Endodermal cell (in vitro differentiated cells): ENCODE measurements at regions not wholly inside any gene's neighbourhood (a gene's known extent, or its start where the extent isn't known, plus 50 kb on each side); places are given as distances from the start of the nearest gene placed in this dataset.

Source experiments
- DNase-seq: peaks from one replicate; pipeline ENCODE4 v3.0.0-alpha.2; 2017
- H3K27ac ChIP-seq: 2 replicates; pipeline ENCODE4 v1.5.1; 2013; ENCODE audit warnings: mild to moderate bottlenecking, low read depth, low read length, moderate library complexity
- H3K27me3 ChIP-seq: 2 replicates; pipeline ENCODE4 v1.6.1; 2013; ENCODE audit warnings: mild to moderate bottlenecking, low read length, moderate library complexity; ENCODE audit not compliant: insufficient read depth, control insufficient read depth, poor library complexity, severe bottlenecking
- H3K36me3 ChIP-seq: 2 replicates; pipeline ENCODE4 v1.7.0; 2013; ENCODE audit warnings: mild to moderate bottlenecking, low read length, moderate library complexity; ENCODE audit not compliant: control insufficient read depth, insufficient read depth
- H3K4me1 ChIP-seq: one replicate; pipeline ENCODE4 v1.7.0; 2013; ENCODE audit warnings: low read length; ENCODE audit not compliant: control insufficient read depth, insufficient read depth
- H3K4me3 ChIP-seq: 2 replicates; pipeline ENCODE4 v1.5.1; 2013; ENCODE audit warnings: mild to moderate bottlenecking, low read length, moderate library complexity
- H3K9ac ChIP-seq: 2 replicates; pipeline ENCODE4 v1.6.1; 2013; ENCODE audit warnings: mild to moderate bottlenecking, low read length, moderate library complexity; ENCODE audit not compliant: poor library complexity, severe bottlenecking; ENCODE audit errors: extremely low read depth
- H3K9me3 ChIP-seq: 2 replicates; pipeline ENCODE4 v1.6.1; 2013; ENCODE audit warnings: mild to moderate bottlenecking, low read length, moderate library complexity; ENCODE audit not compliant: control insufficient read depth
- H3K27ac Mint-ChIP-seq: 2 replicates; pipeline ENCODE4 v1.8.0; 2020; ENCODE audit warnings: mixed read lengths
- H3K27me3 Mint-ChIP-seq: 2 replicates; pipeline ENCODE4 v1.8.0; 2021; ENCODE audit warnings: mild to moderate bottlenecking, mixed read lengths; ENCODE audit not compliant: insufficient read depth
- H3K36me3 Mint-ChIP-seq: 2 replicates; pipeline ENCODE4 v1.8.0; 2020; ENCODE audit warnings: low read depth, mixed read lengths
- H3K4me1 Mint-ChIP-seq: 2 replicates; pipeline ENCODE4 v1.8.0; 2020; ENCODE audit warnings: mixed read lengths
- H3K4me3 Mint-ChIP-seq: 2 replicates; pipeline ENCODE4 v1.8.0; 2020; ENCODE audit warnings: mild to moderate bottlenecking, moderate library complexity, mixed read lengths
- H3K9me3 Mint-ChIP-seq: 2 replicates; pipeline ENCODE4 v1.8.0; 2020; ENCODE audit warnings: mild to moderate bottlenecking, mixed read lengths
- WGBS, 2 experiments: methylation state at CpG; one replicate each; pipeline versions ENCODE4 v1.1.5 to v1.1.7; 2013; ENCODE audit warnings: missing lambda C conversion rate in 2 of 2, mixed read lengths in 1 of 2; ENCODE audit not compliant: insufficient coverage in 1 of 2, insufficient read length in 1 of 2; 5-methylcytosine and 5-hydroxymethylcytosine counted together
- TF ChIP-seq, protein P1 (sequence below): fragments of 200-600 bp; sonication (generic); conservative IDR thresholded peaks from 2 replicates; pipeline ENCODE4 v1.5.0; 2021; ENCODE audit warnings: antibody characterized with exemption, mild to moderate bottlenecking

DNA sequence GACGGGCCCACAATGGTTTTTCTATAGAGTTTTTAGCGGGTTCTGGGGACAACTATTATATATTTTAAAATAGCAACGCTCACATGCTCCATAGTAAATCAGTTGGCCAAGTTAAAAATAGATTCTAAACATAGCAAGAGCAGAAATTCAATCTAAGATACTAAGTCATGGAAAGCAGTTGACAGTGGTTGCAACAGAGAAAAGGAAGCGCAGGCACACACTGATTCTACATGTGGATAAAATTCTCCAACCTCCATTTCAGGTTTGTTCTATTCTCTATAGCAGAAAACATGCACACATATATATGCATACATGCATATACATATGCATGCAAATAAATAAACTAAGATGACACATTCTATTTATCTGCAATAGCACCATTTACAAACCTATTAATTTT lies 89.6 kb upstream of the HNRNPU start:
- peaks cover 7% of the 10 kb centered on the region for H3K4me1 Mint-ChIP-seq
- H3K27ac Mint-ChIP-seq = no peak overlapping the region

GRCh38 chr1:244952940-244953339 lies 88.6 kb upstream of the HNRNPU start:
- no peak overlapping the region for H3K4me3 Mint-ChIP-seq
- Histone ChIP-seq H3K27ac (no peak overlapping the region), H3K9ac (no peak overlapping the region), H3K4me3 (no peak overlapping the region), H3K9me3 (no peaks in the 10 kb centered on the region), H3K4me1 (peaks cover 4% of the 10 kb centered on the region), H3K27me3 (no peaks in the 10 kb centered on the region), H3K36me3 (no peaks in the 10 kb centered on the region)
- no peaks in the 10 kb centered on the region for H3K9me3 Mint-ChIP-seq
- H3K27ac Mint-ChIP-seq = no peak overlapping the region
- no peak for DNase-seq
- no peaks in the 10 kb centered on the region for H3K27me3 Mint-ChIP-seq
- WGBS, 2 experiments = 84 to 91% methylated on average over 8 of the region's 8 CpGs
- H3K36me3 Mint-ChIP-seq = no peaks in the 10 kb centered on the region
- H3K4me1 Mint-ChIP-seq = peaks cover 7% of the 10 kb centered on the region
- TF ChIP-seq, protein P1, sequence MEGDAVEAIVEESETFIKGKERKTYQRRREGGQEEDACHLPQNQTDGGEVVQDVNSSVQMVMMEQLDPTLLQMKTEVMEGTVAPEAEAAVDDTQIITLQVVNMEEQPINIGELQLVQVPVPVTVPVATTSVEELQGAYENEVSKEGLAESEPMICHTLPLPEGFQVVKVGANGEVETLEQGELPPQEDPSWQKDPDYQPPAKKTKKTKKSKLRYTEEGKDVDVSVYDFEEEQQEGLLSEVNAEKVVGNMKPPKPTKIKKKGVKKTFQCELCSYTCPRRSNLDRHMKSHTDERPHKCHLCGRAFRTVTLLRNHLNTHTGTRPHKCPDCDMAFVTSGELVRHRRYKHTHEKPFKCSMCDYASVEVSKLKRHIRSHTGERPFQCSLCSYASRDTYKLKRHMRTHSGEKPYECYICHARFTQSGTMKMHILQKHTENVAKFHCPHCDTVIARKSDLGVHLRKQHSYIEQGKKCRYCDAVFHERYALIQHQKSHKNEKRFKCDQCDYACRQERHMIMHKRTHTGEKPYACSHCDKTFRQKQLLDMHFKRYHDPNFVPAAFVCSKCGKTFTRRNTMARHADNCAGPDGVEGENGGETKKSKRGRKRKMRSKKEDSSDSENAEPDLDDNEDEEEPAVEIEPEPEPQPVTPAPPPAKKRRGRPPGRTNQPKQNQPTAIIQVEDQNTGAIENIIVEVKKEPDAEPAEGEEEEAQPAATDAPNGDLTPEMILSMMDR = no peak

More for the DNA sequence above, 89.6 kb upstream of the HNRNPU start:
- no peak for DNase-seq
- Histone ChIP-seq H3K9me3 (no peaks in the 10 kb centered on the region), H3K27ac (no peak overlapping the region), H3K9ac (no peak overlapping the region), H3K4me1 (peaks cover 4% of the 10 kb centered on the region), H3K36me3 (no peaks in the 10 kb centered on the region), H3K4me3 (no peak overlapping the region), H3K27me3 (no peaks in the 10 kb centered on the region)
- Mint-ChIP-seq H3K9me3 (no peaks in the 10 kb centered on the region), H3K4me3 (no peak overlapping the region), H3K27me3 (no peaks in the 10 kb centered on the region), H3K36me3 (no peaks in the 10 kb centered on the region)
- TF ChIP-seq, protein P1 = no peak
- 98 to 100% methylated on average over 1 to 4 of the region's 4 CpGs for WGBS, 2 experiments

GRCh38 chr1:244952280-244952933 lies 88.1 kb upstream of the HNRNPU start:
- H3K36me3 Mint-ChIP-seq = no peaks in the 10 kb centered on the region

More at GRCh38 chr1:244952280-244952933, 88.1 kb upstream of the HNRNPU start:
- H3K27ac ChIP-seq = no peak overlapping the region
- no peaks in the 10 kb centered on the region for H3K27me3 ChIP-seq
- H3K4me3 ChIP-seq = no peak overlapping the region
- no peak overlapping the region for H3K27ac Mint-ChIP-seq
- no peak for DNase-seq
- no peak overlapping the region for H3K4me3 Mint-ChIP-seq
- H3K36me3 ChIP-seq = no peaks in the 10 kb centered on the region
- no peaks in the 10 kb centered on the region for H3K27me3 Mint-ChIP-seq
- H3K4me1 Mint-ChIP-seq = peaks cover 6% of the 10 kb centered on the region
- TF ChIP-seq, protein P1 = no peak
- no peaks in the 10 kb centered on the region for H3K9me3 Mint-ChIP-seq
- no peaks in the 10 kb centered on the region for H3K9me3 ChIP-seq
- peaks cover 4% of the 10 kb centered on the region for H3K4me1 ChIP-seq
- WGBS, 2 experiments = 96 to 97% methylated on average over 5 of the region's 5 CpGs
- H3K9ac ChIP-seq = no peak overlapping the region
